ENCODE measurements at regions not wholly inside any gene's neighbourhood (a gene's known extent, or its start where the extent isn't known, plus 50 kb on each side); places are given as distances from the start of the nearest gene placed in this dataset.

DNA sequence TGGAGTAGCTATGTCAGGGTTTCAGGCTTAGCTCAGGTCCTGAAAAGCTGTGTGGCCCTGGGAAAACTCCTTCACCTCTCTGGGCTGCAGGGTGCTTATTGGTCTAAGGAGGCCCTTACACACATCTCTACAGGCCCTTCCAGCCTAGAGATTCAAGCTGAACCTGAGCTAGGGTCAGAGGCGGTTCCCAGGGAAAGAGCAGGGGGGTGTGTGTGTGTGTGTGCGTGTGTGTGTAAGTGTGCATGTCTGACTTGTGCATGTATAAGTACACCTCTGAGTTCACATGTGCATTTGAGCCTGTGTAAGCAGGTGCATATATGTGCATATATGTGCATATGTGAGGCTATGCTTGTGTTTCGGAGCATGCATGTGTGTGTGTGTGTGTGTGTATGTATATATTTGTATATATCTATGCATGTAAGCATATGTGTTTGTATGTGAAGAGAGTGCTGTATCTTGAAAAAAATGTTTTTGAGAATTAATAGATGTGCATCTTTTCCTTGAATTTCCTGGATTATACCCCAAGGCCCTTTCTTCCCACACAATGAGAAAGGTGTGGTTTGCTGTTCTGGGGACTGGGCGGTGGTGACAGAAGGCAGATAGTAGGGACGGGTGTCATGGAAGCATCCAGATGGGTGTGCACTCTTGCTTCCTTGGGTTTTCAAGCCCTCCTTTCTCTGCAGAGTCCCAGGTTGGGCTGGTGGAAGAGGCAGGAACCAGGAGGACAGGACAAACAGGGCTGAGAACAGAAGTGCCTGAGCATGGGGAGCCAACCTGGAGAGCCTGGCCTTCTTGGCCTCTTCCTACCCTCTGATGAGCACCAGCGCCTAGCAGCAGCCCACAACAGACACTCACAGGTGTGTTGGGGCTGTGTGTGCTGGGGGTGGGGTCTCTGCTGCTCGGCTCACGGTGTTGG lies 150.3 kb upstream of the TSHZ3 start:
- no peak overlapping the region for H3K4me3 ChIP-seq (ENCODE audit: low read depth, low read length)
- TF ChIP-seq, protein P1, sequence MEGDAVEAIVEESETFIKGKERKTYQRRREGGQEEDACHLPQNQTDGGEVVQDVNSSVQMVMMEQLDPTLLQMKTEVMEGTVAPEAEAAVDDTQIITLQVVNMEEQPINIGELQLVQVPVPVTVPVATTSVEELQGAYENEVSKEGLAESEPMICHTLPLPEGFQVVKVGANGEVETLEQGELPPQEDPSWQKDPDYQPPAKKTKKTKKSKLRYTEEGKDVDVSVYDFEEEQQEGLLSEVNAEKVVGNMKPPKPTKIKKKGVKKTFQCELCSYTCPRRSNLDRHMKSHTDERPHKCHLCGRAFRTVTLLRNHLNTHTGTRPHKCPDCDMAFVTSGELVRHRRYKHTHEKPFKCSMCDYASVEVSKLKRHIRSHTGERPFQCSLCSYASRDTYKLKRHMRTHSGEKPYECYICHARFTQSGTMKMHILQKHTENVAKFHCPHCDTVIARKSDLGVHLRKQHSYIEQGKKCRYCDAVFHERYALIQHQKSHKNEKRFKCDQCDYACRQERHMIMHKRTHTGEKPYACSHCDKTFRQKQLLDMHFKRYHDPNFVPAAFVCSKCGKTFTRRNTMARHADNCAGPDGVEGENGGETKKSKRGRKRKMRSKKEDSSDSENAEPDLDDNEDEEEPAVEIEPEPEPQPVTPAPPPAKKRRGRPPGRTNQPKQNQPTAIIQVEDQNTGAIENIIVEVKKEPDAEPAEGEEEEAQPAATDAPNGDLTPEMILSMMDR (IDR thresholded peaks at IDR 0.05; ENCODE audit: insufficient read depth, low read depth, low read length), result no peak
- no peak for DNase-seq (ENCODE audit: low read depth)

- no peak overlapping the region for H3K4me3 ChIP-seq (ENCODE audit: low read depth, low read length)
- no peak for DNase-seq (ENCODE audit: low read depth)
- TF ChIP-seq, protein P1 (IDR thresholded peaks at IDR 0.05; ENCODE audit: insufficient read depth, low read depth, low read length), result no peak
Measured at GRCh38 chr19:31500197-31500830, 151.1 kb upstream of the TSHZ3 start.

DNA sequence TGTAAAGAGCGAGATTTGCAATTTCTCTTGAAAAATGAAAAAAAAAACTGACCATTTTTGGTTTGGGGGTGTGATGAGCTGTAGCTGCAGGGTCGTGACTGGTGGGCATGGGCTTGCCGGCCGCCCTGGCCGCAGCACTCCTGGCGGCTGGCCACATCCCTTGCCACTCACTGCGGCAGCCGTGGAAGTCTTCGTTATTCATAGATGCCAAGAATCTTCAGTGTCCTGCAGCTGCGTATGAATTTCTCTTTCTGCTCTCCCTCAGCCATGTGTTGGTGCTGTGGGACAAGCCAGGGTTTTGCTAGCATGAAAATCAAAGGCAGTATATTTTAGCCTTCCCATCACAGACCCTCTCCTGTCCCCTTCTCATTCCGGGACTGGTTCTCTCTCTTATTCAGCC lies 151.7 kb upstream of the TSHZ3 start:
- TF ChIP-seq, protein P1 (IDR thresholded peaks at IDR 0.05; ENCODE audit: insufficient read depth, low read depth, low read length), result no peak
- H3K4me3 ChIP-seq (ENCODE audit: low read depth, low read length), result no peak overlapping the region
- DNase-seq (ENCODE audit: low read depth), result no peak

GRCh38 chr19:31501427-31502195 lies 152.4 kb upstream of the TSHZ3 start:
- no peak for DNase-seq (ENCODE audit: low read depth)
- TF ChIP-seq, protein P1 (IDR thresholded peaks at IDR 0.05; ENCODE audit: insufficient read depth, low read depth, low read length), result no peak
- no peak overlapping the region for H3K4me3 ChIP-seq (ENCODE audit: low read depth, low read length)

- DNase-seq (ENCODE audit: low read depth), result no peak
- H3K4me3 ChIP-seq (ENCODE audit: low read depth, low read length), result no peak overlapping the region
- TF ChIP-seq, protein P1 (IDR thresholded peaks at IDR 0.05; ENCODE audit: insufficient read depth, low read depth, low read length), result no peak
Measured at GRCh38 chr19:31502536-31503170, 153.4 kb upstream of the TSHZ3 start.

- TF ChIP-seq, protein P1 (IDR thresholded peaks at IDR 0.05; ENCODE audit: insufficient read depth, low read depth, low read length), result no peak
- H3K4me3 ChIP-seq (ENCODE audit: low read depth, low read length), result no peak overlapping the region
Measured at GRCh38 chr19:31503211-31503610, 154.0 kb upstream of the TSHZ3 start.

More at GRCh38 chr19:31503211-31503610, 154.0 kb upstream of the TSHZ3 start:
- no peak for DNase-seq (ENCODE audit: low read depth)
